NB4 (cell line): ENCODE measurements at regions not wholly inside any gene's neighbourhood (a gene's known extent, or its start where the extent isn't known, plus 50 kb on each side); places are given as distances from the start of the nearest gene placed in this dataset.

Source experiments
- CTCF ChIP-seq: IDR thresholded peaks from one replicate; pipeline ENCODE4 v1.5.1; 2012; ENCODE audit warnings: low read depth, low read length
- POLR2A ChIP-seq: IDR thresholded peaks from 2 replicates; pipeline ENCODE4 v1.6.1; 2011; ENCODE audit warnings: mild to moderate bottlenecking; ENCODE audit not compliant: insufficient read length; ENCODE audit errors: extremely low read depth

GRCh38 chr1:182295697-182296096 is 95.9 kb downstream of the GLUL start:
- no peak for TF ChIP-seq CTCF
- TF ChIP-seq POLR2A: no peak
